GM12878 (cell line): ENCODE measurements at regions not wholly inside any gene's neighbourhood (a gene's known extent, or its start where the extent isn't known, plus 50 kb on each side); places are given as distances from the start of the nearest gene placed in this dataset.

Experiments used
- BCL3 ChIP-seq: IDR thresholded peaks from 2 replicates; pipeline ENCODE4 v1.6.1; 2011; ENCODE audit warnings: borderline replicate concordance, low read depth, mild to moderate bottlenecking, moderate library complexity, low read length; ENCODE audit not compliant: insufficient read depth, poor library complexity, severe bottlenecking
- CHD4 ChIP-seq: fragments of 200-600 bp; sonication (generic); IDR thresholded peaks from 2 replicates; pipeline ENCODE4 v1.6.1; 2016; ENCODE audit warnings: mild to moderate bottlenecking
- CTCF ChIP-seq, 3 experiments: IDR thresholded peaks in 2 of 3; conservative IDR thresholded peaks in 1 of 3; 2 replicates each; pipeline ENCODE4 v1.5.1; 2011; ENCODE audit warnings: low read depth in 3 of 3, low read length in 3 of 3, mild to moderate bottlenecking in 3 of 3, control low read depth in 2 of 3, moderate library complexity in 2 of 3, inconsistent platforms in 1 of 3, mixed read lengths in 1 of 3; ENCODE audit not compliant: control insufficient read depth in 2 of 3, insufficient read depth in 1 of 3; ENCODE audit errors: extremely low read depth in 1 of 3
- EZH2 ChIP-seq: IDR thresholded peaks from 2 replicates; pipeline ENCODE4 v1.6.1; 2012; ENCODE audit warnings: low read depth, mild to moderate bottlenecking, control low read depth, inconsistent platforms, low read length, borderline replicate concordance; ENCODE audit not compliant: control insufficient read depth
- POLR2A ChIP-seq: IDR thresholded peaks from 2 replicates; pipeline ENCODE4 v1.6.1; 2011; ENCODE audit warnings: low read depth, mild to moderate bottlenecking, low read length
- RELB ChIP-seq: fragments of 450-650 bp; IDR thresholded peaks from 2 replicates; pipeline ENCODE4 v1.6.1; 2017; ENCODE audit warnings: low read depth, mild to moderate bottlenecking, moderate library complexity
- SRF ChIP-seq, 2 experiments: IDR thresholded peaks; 2 replicates each; pipeline ENCODE4 v1.6.1; 2011; ENCODE audit warnings: low read depth in 2 of 2, low read length in 2 of 2, mild to moderate bottlenecking in 1 of 2, moderate library complexity in 1 of 2
- ZBTB33 ChIP-seq: fragments of 450-650 bp; IDR thresholded peaks from 2 replicates; pipeline ENCODE4 v1.6.1; 2017; ENCODE audit warnings: mild to moderate bottlenecking
- ZBTB40 ChIP-seq: fragments of 450-650 bp; IDR thresholded peaks from 2 replicates; pipeline ENCODE4 v1.6.1; 2016; ENCODE audit warnings: mild to moderate bottlenecking, moderate library complexity, borderline replicate concordance
- TF ChIP-seq, protein P1 (sequence below): IDR thresholded peaks from 2 replicates; pipeline ENCODE4 v1.6.1; 2011; ENCODE audit warnings: low read depth, mild to moderate bottlenecking, low read length, moderate library complexity, borderline replicate concordance; ENCODE audit errors: extremely low read depth
- TF ChIP-seq, protein P2 (sequence below): fragments of 450-650 bp; IDR thresholded peaks from 2 replicates; pipeline ENCODE4 v1.6.1; 2017; ENCODE audit warnings: mild to moderate bottlenecking, moderate library complexity

- TF ChIP-seq CHD4 (no peak), CTCF (IDR thresholded peaks at IDR 0.05 in 2 of 3, conservative IDR thresholded peaks at IDR 0.05 in 1 of 3; ENCODE audit: control insufficient read depth in 2 of 3, extremely low read depth in 1 of 3, insufficient read depth in 1 of 3, low read depth in 3 of 3, low read length in 3 of 3) (no peak), BCL3 (no peak), EZH2 (no peak), SRF (IDR thresholded peaks at IDR 0.05; ENCODE audit: low read depth in 2 of 2, low read length in 2 of 2) (no peak), ZBTB33 (no peak), ZBTB40 (no peak), POLR2A (no peak), RELB (no peak)
- TF ChIP-seq, protein P1, sequence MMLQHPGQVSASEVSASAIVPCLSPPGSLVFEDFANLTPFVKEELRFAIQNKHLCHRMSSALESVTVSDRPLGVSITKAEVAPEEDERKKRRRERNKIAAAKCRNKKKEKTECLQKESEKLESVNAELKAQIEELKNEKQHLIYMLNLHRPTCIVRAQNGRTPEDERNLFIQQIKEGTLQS, result no peak
- TF ChIP-seq, protein P2, sequence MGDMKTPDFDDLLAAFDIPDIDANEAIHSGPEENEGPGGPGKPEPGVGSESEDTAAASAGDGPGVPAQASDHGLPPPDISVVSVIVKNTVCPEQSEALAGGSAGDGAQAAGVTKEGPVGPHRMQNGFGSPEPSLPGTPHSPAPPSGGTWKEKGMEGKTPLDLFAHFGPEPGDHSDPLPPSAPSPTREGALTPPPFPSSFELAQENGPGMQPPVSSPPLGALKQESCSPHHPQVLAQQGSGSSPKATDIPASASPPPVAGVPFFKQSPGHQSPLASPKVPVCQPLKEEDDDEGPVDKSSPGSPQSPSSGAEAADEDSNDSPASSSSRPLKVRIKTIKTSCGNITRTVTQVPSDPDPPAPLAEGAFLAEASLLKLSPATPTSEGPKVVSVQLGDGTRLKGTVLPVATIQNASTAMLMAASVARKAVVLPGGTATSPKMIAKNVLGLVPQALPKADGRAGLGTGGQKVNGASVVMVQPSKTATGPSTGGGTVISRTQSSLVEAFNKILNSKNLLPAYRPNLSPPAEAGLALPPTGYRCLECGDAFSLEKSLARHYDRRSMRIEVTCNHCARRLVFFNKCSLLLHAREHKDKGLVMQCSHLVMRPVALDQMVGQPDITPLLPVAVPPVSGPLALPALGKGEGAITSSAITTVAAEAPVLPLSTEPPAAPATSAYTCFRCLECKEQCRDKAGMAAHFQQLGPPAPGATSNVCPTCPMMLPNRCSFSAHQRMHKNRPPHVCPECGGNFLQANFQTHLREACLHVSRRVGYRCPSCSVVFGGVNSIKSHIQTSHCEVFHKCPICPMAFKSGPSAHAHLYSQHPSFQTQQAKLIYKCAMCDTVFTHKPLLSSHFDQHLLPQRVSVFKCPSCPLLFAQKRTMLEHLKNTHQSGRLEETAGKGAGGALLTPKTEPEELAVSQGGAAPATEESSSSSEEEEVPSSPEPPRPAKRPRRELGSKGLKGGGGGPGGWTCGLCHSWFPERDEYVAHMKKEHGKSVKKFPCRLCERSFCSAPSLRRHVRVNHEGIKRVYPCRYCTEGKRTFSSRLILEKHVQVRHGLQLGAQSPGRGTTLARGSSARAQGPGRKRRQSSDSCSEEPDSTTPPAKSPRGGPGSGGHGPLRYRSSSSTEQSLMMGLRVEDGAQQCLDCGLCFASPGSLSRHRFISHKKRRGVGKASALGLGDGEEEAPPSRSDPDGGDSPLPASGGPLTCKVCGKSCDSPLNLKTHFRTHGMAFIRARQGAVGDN, result no peak
Measured at GRCh38 chr6:159446340-159446739, 246.7 kb downstream of the SOD2 start.
